Activated naive CD4-positive, alpha-beta T cell treated with anti-CD3 and anti-CD28 coated beads, Interleukin-2, amount 50 U/mL, for 72 hours (primary cell): ENCODE measurements at regions not wholly inside any gene's neighbourhood (a gene's known extent, or its start where the extent isn't known, plus 50 kb on each side); places are given as distances from the start of the nearest gene placed in this dataset.
"Not testable (repeated sequence)": the region's sequence is repeated elsewhere in the genome, so short reads cannot be mapped to it uniquely, and the experiment has no call there.

ENCODE experiments used
- ATAC-seq, 2 donors: fragments of 150-1000 bp; cut with Tn5 transposase; 2 replicates each; pipeline ENCODE4 v1.10.0; 2021; ENCODE audit warnings: mild to moderate bottlenecking in 2 of 2, moderate library complexity in 2 of 2
- DNase-seq, 2 donors: peaks; one replicate each; pipeline ENCODE4 v3.0.0; 2021 to 2022; ENCODE audit warnings: low spot score in 2 of 2
- H3K27ac Mint-ChIP-seq, 2 donors: one replicate each; pipeline ENCODE4 v1.8.0; 2022; ENCODE audit warnings: mild to moderate bottlenecking in 2 of 2, mixed read lengths in 2 of 2
- H3K36me3 Mint-ChIP-seq, 2 donors: one replicate each; pipeline ENCODE4 v1.8.0; 2022; ENCODE audit warnings: mixed read lengths in 2 of 2
- H3K9me3 Mint-ChIP-seq, 2 donors: one replicate each; pipeline ENCODE4 v1.8.0; 2022; ENCODE audit warnings: mixed read lengths in 2 of 2

DNA sequence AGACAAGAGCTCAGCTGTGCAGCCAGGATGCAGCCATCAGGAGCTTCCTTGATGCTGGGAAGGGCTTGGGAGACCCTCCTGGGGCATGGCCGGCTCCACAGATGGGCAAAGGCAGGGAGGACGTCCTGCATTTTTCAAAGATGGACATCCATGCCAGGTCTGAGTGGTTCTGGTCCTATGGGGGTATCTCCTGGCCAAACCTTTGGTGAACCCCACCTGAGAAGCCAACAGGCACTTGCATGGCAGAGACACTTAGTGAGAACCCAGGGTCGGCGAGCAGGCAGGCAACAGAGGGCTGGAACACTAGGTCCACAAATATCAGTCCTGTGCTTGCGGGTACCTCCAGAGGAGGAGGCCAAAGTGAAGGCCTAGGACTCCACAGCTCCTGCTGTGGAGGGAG is 70.0 kb downstream of the KCTD15 start:
- no peak overlapping the region for H3K27ac Mint-ChIP-seq
- no peaks in the 10 kb centered on the region for H3K9me3 Mint-ChIP-seq
- DNase-seq (no peak), ATAC-seq (no peak)
- H3K36me3 Mint-ChIP-seq, result no peaks in the 10 kb centered on the region

DNA sequence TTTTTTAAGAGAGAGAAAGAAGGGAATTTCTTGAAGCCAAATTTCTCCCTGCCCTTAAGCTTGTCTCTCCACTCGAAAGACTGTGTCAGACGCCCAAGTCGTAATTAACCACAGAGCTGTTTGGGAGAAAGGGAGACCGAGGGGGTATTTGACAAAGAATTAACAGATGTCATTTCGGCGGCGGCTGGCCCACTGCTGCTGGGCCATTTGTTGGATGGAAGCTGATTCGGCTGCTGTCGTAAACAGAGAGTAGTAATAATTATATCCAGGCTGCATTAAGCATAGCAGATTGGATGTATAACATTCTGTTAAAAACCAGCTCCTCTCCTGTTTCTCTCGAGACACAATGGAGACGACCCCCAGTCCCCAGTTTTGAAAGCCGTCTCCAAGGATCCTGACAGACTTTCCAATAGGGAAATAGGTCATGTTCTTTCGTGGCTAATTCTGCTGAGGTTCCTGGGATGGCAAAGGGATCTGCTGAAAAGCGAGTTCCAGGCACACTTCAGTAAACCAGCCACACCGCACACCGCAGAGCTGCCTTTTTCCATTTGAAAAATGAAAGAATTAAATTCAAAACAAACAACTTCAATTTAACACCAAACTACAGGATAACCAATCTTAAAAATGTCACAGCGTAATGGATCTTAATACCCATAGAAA is 71.5 kb downstream of the KCTD15 start:
- Mint-ChIP-seq H3K36me3 (no peaks in the 10 kb centered on the region), H3K9me3 (no peaks in the 10 kb centered on the region), H3K27ac (no peak overlapping the region)
- DNase-seq, result no peak
- no peak for ATAC-seq

DNA sequence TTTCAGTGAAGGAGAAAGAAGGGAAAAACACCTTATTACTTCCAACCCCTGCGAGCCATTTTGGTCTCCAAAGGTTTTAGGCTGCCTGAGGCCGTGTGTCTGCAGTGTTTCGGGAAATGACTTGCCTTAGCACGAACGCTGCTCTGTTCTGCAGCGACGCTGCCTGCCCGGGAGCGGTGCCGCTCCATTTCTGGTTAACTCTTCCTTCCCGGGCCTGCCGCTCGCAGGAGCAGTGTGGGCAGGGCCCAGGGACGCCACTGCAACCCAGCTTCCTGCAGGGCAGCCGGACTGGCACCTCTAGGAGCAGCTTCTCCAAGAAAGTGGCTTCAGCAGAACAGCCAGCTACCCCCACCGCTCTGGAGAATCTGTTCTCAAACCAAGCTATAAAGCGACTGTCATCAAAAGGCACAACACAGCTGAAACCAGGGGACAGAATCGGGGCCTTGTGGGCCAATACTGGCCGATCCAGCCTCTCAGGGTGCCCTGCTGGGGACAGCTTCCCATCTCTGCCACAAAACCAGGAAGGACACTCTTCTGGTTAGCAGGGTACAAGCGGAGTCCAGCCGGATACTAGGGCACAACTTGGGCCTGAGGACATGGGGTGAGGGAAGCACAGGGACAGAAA is 72.2 kb downstream of the KCTD15 start:
- Mint-ChIP-seq H3K27ac (no peak overlapping the region), H3K36me3 (no peaks in the 10 kb centered on the region), H3K9me3 (no peaks in the 10 kb centered on the region)
- ATAC-seq, result no peak
- no peak for DNase-seq

DNA sequence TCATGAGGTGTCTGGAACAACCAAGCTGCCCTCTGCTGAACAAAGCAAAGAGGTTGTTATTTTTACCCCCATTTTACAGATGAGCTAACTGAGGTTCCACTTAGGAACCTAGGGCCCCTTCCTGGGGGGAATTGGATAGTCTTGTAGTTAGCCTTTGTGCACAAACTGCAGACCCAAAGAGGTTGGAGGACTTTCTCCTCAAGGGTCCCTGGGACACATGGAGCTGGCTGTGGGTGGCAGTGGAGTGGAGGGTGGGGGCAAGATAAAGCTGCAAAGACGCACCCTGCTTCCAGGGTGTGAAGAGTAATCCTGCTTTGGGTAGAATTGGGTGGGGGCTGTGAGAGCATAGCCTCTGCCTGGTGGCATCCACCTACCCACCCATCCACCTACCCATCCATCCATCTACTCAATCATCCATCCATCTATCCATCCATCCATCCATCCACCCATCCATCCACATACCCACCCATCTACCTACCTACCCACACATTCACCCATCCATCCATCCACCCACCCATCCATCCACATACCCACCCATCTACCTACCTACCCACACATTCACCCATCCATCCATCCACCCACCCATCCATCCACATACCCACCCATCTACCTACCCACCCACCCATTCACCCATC is 73.7 kb downstream of the KCTD15 start:
- H3K27ac Mint-ChIP-seq, H3K9me3 Mint-ChIP-seq, ATAC-seq, H3K36me3 Mint-ChIP-seq, DNase-seq: not testable (repeated sequence)

DNA sequence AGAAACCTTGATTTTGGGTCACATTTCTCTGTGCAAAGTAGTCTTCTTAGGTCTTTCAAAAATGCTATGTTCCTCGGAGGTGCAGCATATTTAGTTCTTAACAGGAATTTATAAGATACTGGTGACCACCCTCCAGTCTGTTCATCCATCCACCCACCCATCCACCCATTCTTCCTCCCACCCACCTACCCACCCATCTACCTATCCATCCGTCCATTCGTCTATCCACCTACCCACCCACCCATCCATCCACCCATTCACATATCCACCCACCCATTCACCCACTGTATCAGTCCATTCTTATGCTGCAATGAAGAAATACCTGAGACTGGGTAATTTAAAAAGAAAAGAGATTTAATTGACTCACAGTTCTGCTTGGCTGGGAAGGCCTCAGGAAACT is 74.9 kb downstream of the KCTD15 start:
- Mint-ChIP-seq H3K36me3 (no peaks in the 10 kb centered on the region), H3K27ac (no peak overlapping the region), H3K9me3 (no peaks in the 10 kb centered on the region)
- DNase-seq (no peak), ATAC-seq (no peak)

DNA sequence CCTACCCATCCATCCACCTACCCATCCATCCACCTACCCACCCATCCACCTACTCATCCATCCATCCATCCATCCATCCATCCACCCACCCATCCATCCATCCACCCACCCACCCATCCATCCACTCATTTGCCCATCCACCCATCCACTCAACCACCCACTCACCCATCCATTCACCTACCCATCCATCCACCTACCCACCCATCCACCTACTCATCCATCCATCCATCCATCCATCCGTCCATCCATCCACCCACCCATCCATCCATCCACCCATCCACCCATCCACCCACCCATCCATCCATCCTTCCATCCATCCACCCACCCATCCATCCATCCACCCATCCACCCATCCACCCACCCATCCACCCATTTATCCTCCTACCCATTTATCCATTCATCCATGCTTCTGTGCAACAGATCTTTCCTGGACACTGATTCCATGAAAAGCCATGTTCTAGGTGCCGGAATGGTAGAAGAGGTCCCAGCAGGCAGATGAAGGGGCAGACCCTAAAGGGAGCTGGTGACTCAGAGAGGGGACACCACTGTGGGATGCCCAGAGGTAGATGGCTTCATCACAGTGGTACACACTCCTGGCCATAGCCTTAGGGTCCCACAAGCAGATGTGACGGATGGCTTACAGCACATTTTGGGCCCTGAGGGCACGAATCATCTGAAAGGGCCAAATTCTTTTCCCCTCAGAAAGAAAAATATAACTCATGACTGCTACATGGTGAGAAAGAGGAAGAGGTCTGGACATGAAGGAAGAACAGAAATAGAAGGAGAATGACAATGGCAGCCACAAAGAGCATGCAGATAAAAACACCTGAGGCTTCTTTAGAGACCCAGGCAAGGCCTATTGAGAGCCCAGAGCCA is 76.0 kb downstream of the KCTD15 start:
- Mint-ChIP-seq H3K9me3 (no peaks in the 10 kb centered on the region), H3K36me3 (no peaks in the 10 kb centered on the region), H3K27ac (no peak overlapping the region)
- no peak for DNase-seq
- ATAC-seq, result no peak

DNA sequence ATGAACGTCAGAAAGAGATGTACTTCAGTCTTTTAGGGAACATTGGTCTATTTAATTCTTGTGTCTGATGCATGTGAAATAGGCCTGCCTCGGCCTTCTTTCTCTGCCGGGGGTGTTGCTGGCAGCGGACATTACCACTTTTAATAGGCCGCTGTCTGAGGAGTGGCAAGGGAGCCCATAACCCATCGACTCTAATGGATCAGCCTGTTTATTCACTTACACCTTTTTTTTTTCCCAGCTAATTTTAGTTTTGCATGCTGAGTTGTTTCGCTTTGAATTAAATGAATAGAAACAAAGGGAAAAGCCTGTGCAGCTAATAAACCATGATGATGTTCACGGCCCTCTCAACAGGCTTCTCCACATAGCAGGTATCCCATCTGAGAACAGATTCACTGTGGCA is 78.4 kb downstream of the KCTD15 start:
- Mint-ChIP-seq H3K27ac (no peak overlapping the region), H3K36me3 (no peaks in the 10 kb centered on the region), H3K9me3 (no peaks in the 10 kb centered on the region)
- DNase-seq (no peak), ATAC-seq (no peak)

DNA sequence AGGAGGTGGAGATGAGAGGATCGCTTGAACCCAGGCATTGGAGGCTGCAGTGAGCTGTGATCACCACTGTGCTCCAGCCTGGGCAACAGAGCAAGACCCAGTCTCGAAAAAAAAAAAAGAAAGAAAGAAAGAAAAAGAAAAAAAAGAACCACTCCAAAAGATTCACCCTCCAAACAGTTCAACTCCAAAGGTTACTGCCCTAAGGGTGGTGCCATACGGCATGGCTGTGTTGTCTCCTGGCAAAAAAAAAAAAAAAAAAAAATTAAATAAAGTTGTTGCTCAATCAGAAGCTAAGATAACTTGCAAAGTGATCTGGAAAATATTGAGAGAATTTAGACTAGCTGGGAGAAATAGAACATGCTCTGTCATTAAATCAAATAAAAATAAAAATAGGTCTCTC is 79.5 kb downstream of the KCTD15 start:
- ATAC-seq (no peak), DNase-seq (no peak)
- H3K27ac Mint-ChIP-seq, result no peak overlapping the region
- H3K9me3 Mint-ChIP-seq, result no peaks in the 10 kb centered on the region
- H3K36me3 Mint-ChIP-seq, result no peaks in the 10 kb centered on the region

DNA sequence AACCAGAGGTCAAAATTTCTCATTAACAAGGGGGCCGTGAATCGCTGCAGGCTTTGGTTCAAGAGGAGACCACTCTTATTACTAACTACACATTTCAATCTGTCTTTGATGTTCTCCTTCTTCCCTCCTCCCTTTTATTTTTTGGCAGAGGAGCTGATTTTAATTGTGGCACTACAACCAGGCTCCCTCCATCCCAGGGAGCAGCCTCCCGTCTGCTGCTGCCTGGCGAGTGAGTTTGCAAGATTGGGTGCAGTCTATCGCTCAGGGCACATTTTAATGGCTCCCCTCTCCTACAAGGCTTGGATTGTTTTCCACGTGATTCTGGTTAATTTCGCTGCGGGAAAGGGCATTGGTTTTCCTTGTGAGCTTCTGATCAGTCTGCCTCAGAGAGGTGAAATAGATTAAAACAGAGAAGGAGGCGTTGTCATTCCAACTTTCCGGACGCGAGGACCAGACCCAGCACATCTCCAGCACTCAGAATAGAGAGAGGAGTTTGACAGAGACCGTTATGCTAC is 81.4 kb downstream of the KCTD15 start:
- ATAC-seq (no peak), DNase-seq (no peak)
- H3K36me3 Mint-ChIP-seq, result no peaks in the 10 kb centered on the region
- H3K9me3 Mint-ChIP-seq, result no peaks in the 10 kb centered on the region
- H3K27ac Mint-ChIP-seq, result no peak overlapping the region

DNA sequence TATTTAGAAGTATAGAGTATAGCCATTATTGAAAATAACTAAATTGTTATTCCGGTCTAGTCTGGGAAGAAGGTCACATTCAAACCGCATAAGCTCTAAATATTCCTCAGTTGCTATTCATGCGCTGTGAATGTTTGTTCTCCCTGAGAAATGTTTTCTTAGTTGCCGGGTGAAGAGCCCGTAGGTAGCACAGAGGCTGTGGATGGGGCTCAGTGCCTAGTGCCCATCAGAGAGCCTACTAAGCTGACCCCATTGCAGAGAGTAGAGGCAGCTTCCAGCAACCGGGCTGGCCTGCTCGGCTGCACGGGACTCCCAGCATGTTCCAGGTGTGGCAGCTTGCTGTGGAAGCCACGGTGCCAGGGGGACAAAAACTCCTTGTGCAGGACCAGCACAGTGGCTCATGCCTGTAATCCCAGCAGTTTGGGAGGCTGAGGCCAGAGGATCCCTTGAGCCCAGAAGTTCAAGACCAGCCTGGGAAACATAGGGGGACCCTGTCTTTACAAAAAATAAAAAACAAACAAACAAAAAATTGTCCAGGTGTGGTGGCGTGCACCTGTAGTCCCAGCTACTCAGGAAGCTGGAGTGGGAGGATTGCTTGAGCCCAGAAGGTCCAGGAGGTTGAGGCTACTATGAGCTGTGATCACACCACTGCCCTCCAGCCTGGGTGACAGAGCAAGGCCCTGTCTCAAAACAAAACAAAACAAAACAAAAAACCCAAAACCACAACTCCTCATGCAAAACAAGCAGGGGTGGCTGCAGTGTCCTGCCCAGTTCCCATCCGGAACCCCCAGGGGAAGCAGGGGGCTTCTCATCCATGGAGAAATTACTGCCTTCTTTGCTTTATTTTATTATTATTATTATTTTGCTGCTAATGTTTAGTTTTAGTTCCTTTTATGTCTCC is 82.5 kb downstream of the KCTD15 start:
- H3K36me3 Mint-ChIP-seq, result no peaks in the 10 kb centered on the region
- ATAC-seq, result no peak
- no peak for DNase-seq
- H3K27ac Mint-ChIP-seq, result no peak overlapping the region
- H3K9me3 Mint-ChIP-seq, result no peaks in the 10 kb centered on the region

DNA sequence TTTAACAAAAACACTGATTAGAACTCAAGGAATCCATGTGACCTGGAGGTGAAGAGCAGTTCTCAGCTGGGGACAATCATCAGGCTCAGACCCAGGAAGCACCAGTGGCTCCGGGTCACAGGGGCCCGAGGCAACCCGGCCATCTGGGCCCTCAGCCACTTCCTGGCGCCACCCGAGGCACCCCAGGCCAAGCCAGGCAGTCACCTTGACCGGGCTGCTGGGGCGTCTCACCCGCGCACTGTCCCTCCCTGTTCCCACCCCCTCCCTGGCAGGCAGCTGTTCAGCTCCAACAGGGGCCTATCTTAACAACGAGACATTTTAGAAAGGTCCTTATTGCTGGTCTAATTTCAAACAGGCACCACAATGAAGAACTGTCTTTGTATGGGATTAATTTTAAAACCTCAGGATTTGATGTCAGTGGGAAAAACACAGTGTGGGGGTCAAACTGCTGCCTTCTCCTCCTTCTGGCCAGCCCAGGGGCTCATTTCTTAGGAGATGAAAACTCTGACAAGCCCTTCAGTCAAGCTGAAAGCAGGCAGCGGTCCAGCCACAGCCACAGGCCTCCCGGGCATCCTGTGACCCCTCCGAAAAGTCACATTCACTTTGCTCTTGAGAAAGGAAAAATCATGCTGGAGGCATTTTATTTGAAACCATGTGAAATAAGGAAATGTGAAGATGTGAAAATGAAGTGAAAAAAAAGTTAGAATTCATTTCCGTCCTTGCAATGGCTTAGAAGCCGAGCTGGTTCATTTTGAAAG is 83.3 kb downstream of the KCTD15 start:
- no peaks in the 10 kb centered on the region for H3K9me3 Mint-ChIP-seq
- DNase-seq, result no peak
- no peak for ATAC-seq
- no peak overlapping the region for H3K27ac Mint-ChIP-seq
- H3K36me3 Mint-ChIP-seq, result no peaks in the 10 kb centered on the region

DNA sequence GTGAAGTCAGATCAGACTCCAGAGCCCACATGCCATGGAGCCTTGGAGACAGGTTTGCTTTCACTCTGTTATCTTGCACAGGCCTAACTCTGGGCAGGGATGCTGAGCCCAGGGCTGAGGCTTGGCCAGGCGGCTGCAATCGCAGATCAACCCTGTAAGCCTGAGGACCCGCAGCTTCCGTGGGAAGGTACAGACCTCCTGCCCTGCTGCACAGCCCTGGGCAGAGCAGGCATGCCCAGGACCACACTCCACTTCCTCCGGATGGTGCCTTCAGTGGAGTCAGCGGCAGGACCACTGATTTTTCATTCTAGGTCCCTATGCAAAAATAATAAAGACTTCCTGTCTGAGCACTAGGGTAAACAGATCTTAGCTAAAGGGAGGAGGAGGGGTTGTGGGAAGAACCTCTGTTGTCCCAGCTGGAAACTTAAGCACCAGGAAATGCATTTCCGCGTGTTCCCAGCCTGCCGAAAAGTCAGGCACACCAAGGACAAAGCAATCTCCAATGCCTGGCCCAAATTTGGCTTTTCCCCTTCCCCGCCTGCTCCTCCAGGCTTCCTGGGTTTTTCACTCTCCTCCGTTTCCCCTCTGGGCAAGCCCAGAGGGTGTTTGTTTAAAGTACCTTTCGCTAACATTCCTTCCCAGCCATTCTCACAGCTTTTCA is 87.3 kb downstream of the KCTD15 start:
- DNase-seq (no peak), ATAC-seq (no peak)
- no peaks in the 10 kb centered on the region for H3K36me3 Mint-ChIP-seq
- no peaks in the 10 kb centered on the region for H3K9me3 Mint-ChIP-seq
- no peak overlapping the region for H3K27ac Mint-ChIP-seq

DNA sequence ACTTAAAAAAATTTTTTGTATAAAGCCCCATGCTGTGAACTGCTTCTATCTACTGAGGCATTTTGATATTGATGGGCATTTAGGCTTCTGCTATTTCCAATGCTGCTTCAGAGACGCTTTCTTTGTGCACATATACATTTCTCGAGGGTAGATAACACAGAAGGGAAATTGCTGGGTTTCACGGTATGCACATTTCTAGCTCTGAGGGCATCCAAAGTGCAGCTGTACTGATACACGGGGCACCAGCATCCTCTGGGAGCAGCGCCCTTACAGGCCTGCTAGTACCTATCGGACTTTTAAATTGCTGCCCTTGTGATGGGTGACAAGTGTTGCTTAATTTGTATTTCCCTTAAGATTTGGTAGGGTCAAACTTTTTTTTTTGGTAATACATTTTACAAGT is 88.6 kb downstream of the KCTD15 start:
- H3K9me3 Mint-ChIP-seq, result no peaks in the 10 kb centered on the region
- ATAC-seq (no peak), DNase-seq (no peak)
- H3K27ac Mint-ChIP-seq, result no peak overlapping the region
- H3K36me3 Mint-ChIP-seq, result no peaks in the 10 kb centered on the region

DNA sequence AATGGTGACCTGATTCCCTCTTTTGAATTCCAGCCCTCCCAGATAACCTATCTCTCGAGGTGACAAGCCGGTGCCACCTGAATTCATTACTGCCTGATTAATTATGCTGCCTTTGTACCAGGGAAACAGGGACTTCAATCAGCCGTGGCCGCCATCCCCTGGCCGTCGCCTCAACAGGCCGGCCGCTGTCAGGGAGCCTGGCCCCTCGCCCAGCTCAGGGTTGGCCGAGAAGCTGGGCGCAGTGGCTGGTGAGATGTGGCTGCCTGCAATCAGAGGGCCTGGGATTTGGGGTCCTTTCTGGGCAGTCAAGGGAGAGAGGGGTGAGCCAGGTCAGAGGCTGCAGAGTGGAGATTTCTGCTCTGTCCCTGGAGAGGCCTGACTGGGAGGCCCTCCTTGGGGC is 91.2 kb downstream of the KCTD15 start:
- DNase-seq (no peak), ATAC-seq (no peak)
- Mint-ChIP-seq H3K36me3 (no peaks in the 10 kb centered on the region), H3K27ac (peak overlapping the region in 1 of 2 donors; percentile 60), H3K9me3 (no peaks in the 10 kb centered on the region)

DNA sequence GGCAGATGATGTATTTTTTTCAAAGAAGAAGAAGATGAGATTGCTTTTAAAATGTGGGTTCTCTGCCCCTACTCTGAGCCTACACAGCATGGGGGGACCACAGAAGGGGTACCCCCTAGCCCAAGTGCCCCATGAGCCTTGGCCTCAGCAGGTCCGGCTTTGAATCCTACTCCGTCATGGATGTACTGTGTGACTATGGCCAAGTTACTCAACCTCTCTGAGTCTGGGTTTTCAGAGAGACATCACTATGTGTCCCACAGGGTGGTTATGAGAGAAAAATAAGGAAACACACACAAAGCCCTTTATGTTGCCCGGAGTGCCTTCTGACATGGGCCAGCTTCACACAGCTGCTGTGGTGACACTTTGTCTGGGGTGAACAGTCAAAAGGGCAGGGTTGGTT is 92.0 kb downstream of the KCTD15 start:
- ATAC-seq (no peak), DNase-seq (no peak)
- H3K27ac Mint-ChIP-seq, result no peak overlapping the region
- no peaks in the 10 kb centered on the region for H3K9me3 Mint-ChIP-seq
- H3K36me3 Mint-ChIP-seq, result no peaks in the 10 kb centered on the region
